ENCODE measurements at regions not wholly inside any gene's neighbourhood (a gene's known extent, or its start where the extent isn't known, plus 50 kb on each side); places are given as distances from the start of the nearest gene placed in this dataset.

- DNase-seq (ENCODE audit: low spot score) = no peak
Observed at GRCh38 chr5:125203912-125204311, 457.5 kb upstream of the ZNF608 start.

- DNase-seq (ENCODE audit: low spot score) = no peak
Observed at GRCh38 chr5:125205601-125206225, 459.3 kb upstream of the ZNF608 start.

- no peak for DNase-seq (ENCODE audit: low spot score)
Observed at GRCh38 chr5:125207856-125208255, 461.4 kb upstream of the ZNF608 start.

DNA sequence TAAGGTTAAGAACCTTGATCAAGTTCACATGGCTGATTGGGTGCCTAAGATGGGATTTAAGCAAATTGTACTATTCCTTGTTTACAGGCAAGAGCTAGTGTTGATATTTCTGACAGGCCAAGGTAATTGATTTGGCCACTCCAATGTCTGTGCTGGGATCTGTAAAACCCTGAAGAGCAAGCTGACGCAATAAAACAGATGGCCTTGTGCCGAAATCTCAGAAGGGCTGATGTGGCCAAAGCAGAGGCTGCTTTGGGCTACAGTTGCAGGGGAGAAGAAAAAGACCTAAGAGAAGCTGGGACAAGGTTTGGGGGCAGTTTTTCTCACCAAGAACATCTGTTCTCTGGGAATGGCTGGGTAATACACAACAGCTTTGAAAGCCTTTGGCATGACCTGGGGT lies 463.2 kb upstream of the ZNF608 start:
- peak; percentile 17 for DNase-seq (ENCODE audit: low spot score)

DNA sequence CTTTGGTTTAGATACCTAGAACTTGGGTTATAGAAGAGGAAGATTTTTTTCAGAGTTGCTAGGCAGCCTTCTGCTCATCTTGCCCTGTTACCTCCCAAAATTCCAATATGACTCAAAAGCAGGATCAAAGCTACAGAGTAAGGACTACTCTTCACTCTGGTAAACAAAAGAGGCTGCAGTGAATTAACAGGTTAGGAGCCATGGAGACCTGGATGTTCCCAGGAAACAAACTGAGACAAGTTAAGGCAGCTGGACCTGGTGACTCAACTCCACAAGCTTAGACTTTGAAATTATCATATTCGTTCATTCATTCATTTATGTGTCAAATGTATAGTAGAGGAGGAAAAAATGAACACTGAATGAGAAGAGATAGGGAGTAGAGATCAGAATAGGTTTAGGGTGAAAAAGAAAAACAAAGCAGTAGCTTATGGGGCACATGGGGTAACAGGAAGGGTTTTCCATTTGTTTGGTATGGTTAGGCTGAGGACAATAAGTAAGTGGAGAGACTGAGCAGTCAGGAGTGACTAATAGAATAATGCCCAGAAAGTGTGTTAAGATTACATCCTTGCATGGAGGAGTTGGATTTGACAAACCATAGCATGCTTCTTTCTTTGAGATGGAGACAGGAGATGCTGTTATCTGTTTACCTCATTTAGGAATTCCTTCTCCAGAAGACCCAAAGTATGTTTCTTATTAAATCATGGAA lies 464.0 kb upstream of the ZNF608 start:
- DNase-seq (ENCODE audit: low spot score) = no peak

- DNase-seq (ENCODE audit: low spot score) = no peak
Observed at GRCh38 chr5:125214080-125214479, 467.6 kb upstream of the ZNF608 start.

GRCh38 chr5:125215593-125215992 lies 469.2 kb upstream of the ZNF608 start:
- DNase-seq (ENCODE audit: low spot score) = no peak

- no peak for DNase-seq (ENCODE audit: low spot score)
Observed at GRCh38 chr5:125219710-125220109, 473.3 kb upstream of the ZNF608 start.

GRCh38 chr5:125220284-125220683 lies 473.8 kb upstream of the ZNF608 start:
- no peak for DNase-seq (ENCODE audit: low spot score)

GRCh38 chr5:125222597-125223240 lies 476.3 kb upstream of the ZNF608 start:
- no peak for DNase-seq (ENCODE audit: low spot score)

- no peak for DNase-seq (ENCODE audit: low spot score)
Observed at GRCh38 chr5:125225424-125225823, 479.0 kb upstream of the ZNF608 start.

- DNase-seq (ENCODE audit: low spot score) = no peak
Observed at GRCh38 chr5:125226825-125227224, 480.4 kb upstream of the ZNF608 start.

- peak; percentile 4 for DNase-seq (ENCODE audit: low spot score)
Observed at GRCh38 chr5:125227333-125228095, 481.1 kb upstream of the ZNF608 start.

DNA sequence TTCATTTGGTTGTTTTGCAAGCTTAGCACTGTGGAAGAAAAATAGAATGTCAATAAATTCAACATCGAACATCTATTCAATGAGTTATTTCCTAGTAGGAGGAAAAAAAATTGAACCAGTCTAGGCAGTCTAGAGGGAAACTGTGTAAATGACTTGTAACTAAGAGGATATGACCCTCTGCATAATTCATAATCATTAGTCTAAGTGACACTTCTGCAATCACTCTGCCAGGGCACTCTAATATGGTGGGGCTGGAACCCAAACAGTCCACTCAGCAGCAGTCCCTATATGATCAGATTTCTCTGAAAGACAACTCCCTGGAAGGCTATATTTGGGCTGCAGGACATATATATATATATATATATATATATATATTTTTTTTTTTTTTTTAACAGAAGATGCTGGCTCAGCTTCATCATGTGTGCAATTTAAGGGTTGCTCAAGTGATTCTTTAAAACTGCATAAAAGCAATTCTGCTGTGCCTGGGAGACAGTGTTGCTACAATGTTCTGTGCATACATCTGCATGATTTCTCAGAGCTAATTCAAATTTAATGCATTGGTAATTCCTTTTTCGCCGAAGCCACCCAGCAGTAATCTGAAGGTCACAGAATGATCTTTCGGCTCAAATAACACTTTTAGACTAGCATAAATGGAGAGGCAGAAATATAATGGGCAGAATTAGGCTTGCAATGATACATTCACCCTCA lies 482.1 kb upstream of the ZNF608 start:
- DNase-seq (ENCODE audit: low spot score) = no peak

GRCh38 chr5:125229556-125229955 lies 483.1 kb upstream of the ZNF608 start:
- no peak for DNase-seq (ENCODE audit: low spot score)

GRCh38 chr5:125232779-125233230 lies 486.4 kb upstream of the ZNF608 start:
- DNase-seq (ENCODE audit: low spot score) = peak; percentile 53

- DNase-seq (ENCODE audit: low spot score) = no peak
Observed at GRCh38 chr5:125233944-125234343, 487.5 kb upstream of the ZNF608 start.

DNA sequence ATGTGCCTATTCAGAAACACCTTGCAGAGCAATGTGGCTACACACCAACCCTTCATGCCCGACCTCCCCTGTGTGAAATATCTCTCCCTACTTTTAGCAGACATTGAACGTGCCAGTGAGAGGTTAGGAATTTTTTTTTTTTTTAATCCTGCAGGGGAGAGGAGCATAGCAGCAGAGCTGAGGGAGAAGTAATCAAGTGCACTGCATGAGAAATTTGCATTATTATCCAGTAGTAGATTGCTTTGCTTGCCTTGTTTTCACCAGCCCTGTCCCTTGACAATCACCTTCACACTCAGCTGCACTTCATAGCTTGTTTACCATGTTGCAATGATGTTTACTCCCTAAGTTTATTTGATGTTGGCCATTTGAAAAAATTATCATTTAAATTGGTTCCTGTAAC lies 489.6 kb upstream of the ZNF608 start:
- DNase-seq (ENCODE audit: low spot score) = no peak

- no peak for DNase-seq (ENCODE audit: low spot score)
Observed at GRCh38 chr5:125236981-125237380, 490.5 kb upstream of the ZNF608 start.

DNA sequence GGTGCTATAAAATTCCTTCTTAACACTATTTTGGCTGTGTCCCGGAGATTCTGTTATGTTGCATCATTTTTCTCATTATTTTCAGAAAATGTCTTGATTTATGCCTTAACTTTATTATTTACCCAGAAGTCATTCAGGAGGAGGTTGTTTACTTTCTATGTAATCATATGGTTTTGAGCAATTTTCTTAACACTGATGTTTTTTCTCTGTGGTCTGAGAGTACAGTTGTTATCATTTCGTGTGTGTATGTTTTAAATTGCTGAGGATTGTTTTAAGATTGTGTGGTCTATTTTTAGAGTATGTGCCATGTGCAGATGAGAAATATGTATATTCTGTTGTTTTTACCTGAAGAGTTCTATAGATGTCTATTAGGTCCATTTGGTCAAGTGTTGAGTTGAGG lies 498.1 kb upstream of the ZNF608 start:
- no peak for DNase-seq (ENCODE audit: low spot score)

GRCh38 chr5:125245216-125245615 lies 498.8 kb upstream of the ZNF608 start:
- no peak for DNase-seq (ENCODE audit: low spot score)

DNA sequence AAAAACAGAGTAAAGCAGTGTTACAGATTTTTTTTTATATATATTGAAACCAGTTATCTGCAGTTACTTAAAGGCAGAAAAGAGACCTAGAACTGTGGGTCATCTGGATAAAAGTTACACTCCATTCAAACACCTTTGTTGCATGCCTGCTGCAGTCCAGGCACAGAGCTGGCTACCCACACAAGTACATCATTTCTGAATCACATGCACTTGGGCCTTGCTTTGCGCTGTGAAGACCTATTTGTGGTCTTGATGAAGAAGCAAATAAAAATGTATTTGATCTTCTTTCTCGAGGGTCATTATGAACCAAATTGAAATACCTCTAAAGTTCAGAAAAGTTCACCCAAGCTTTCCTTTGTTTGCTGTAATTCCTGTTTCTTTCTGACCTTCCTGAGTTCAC lies 503.0 kb upstream of the ZNF608 start:
- no peak for DNase-seq (ENCODE audit: low spot score)
